NCI-H146 treated with DMSO at 0.1 percent for 48 hours (cell line): ENCODE measurements at regions not wholly inside any gene's neighbourhood (a gene's known extent, or its start where the extent isn't known, plus 50 kb on each side); places are given as distances from the start of the nearest gene placed in this dataset.
"Not testable (repeated sequence)": the region's sequence is repeated elsewhere in the genome, so short reads cannot be mapped to it uniquely, and the experiment has no call there.

Source experiments
- DNase-seq: peaks from one replicate; lab custom pipeline; 2025; ENCODE audit not compliant: unreplicated experiment; lab: John Stamatoyannopoulos, UW

DNA sequence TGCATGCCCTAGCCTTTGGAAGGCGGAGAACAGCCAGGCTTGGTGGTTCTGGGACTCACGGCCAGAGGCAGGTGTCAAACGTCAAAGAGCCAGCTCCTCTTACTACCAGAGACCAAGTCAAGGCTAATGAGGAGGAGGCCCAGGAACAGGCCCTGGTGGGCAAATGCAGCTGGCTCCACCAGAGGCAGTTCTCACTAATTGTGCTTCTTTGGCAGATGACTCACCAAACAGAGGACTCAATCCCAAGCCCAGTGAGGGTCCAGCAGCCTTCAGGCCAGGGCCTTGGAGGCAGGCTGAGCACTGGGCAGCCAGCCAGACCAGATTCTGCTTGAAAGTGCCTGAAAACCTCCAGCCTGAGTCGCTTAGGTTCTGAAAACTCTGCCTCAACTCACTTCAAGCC lies 336.5 kb upstream of the CDH5 start:
- no peak for DNase-seq

DNA sequence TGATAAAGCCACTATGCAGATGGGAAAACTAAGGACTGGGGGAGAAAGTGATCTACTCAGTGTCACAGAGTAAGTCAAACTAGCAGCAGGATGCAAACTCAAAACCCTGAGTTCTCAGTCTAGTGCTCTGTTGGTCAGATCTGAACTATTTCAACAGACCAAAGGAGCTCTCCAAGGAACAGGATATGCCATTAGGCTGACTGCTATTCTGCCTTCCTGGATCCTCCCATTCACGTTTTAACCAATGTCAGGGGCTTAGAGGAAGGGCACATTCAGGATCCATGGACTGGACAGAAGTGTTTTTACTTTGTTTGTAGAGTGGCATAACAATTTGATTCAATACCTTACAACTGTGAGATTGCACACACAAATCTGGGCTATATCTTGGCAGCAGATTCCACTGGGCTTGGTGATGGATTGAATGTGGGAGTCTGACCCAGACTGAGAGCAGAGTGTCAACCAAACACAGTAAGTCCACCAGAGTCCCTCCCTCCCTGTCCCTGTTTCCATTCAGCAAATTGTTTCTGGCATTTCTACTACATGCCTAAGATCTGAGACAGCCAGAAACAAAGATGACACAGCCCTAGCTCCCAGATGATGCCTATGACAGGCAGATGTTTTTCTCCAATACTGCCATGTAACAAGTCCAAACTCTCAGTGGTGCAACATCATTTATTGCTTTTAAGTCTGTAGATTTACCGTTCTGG lies 337.8 kb upstream of the CDH5 start:
- no peak for DNase-seq

DNA sequence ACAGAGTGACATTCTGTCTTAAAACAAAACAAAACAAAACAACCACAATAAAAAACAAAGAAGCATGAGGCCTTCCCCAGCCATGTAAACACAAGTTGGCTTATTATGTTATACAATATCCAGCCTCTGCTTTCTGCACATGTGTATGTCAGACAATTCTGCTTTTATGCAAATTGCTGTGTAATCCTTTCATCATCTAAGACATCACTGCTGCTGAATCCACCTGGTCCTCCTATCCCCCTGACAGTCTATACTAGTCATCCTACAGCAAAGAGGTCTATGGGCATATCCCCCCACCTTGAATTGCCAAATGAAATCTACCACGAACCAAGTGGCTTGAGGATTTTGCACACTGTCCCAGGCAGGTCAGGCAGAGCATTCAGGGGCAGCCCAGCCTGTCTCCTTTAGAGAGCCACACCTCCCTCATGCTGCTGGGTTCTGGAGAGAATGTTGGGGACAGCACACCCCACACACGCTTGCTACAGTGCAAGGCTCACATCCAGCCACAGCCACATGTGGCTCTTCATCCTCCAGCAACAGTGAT lies 339.6 kb upstream of the CDH5 start:
- no peak for DNase-seq

DNA sequence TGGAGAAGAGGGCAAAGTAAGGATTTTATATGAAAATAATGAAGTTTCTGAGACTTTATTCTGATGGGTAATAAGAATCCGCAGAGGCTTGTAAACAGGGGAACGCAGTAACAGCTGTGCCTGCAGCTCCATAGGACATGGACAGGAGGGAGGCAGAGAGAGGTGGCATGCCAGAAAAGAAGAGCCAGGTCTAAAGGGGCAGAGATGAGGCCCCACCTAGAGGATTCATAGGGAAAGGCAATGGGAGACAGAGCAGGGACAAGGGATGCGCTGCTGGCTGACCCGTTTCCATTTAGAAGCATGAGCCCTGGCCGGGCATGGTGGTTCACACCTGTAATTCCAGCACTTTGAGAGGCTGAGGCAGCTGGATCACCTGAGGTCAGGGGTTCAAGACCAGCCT lies 340.3 kb upstream of the CDH5 start:
- no peak for DNase-seq

DNA sequence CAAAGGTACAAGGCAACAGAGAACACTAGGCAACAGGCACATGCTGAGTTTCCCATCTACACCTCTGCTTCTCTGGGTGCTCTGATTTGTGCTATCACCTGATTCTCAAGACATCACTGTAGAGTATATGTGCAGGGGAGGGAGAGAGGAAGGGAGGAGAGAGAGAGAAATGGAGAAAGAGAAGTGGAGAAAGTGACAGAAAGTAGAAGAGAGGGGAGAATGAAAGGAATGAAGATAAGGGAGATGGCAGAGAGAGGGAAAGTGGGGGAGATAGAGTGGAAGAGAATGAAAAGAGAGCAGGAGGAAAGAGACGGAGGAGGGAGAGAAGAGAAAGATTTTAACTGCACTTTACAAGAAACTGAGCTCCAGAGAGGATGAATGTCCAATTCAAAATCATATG lies 340.7 kb upstream of the CDH5 start:
- DNase-seq: no peak

DNA sequence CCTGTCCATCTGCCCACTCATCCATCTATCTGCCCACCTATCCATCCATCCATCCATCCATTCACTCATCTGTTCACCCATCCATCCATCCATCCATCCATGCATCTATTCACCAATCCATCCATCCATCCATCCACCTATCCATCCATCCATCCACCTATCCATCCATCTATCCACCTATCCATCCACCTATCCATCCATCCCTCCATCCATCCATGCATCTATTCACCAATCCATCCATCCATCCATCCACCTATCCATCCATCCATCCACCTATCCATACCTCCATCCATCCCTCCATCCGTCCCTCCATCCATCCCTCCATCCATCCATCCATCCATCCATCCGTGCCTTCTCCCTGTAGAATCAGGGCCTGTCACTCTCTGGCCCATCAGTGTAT lies 341.9 kb upstream of the CDH5 start:
- not testable (repeated sequence) for DNase-seq

DNA sequence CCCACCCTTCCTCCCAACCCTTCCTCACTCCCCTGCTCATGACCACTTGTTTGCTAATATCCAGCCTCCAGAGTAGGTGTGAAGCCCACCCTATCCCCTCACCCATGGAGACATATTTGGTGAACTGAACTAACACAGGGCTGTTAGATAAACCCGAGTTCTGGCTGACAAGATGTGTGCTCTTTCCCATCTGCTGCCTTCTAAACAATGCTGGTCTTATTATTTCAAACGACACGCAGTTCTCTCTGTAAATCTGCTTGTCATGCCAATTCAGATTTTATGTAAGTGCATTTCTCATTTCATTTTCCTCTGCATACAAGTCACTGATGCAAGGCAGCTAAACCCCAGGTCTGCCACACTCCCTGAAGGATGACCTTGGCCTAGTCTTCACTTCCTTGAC lies 343.0 kb upstream of the CDH5 start:
- no peak for DNase-seq

DNA sequence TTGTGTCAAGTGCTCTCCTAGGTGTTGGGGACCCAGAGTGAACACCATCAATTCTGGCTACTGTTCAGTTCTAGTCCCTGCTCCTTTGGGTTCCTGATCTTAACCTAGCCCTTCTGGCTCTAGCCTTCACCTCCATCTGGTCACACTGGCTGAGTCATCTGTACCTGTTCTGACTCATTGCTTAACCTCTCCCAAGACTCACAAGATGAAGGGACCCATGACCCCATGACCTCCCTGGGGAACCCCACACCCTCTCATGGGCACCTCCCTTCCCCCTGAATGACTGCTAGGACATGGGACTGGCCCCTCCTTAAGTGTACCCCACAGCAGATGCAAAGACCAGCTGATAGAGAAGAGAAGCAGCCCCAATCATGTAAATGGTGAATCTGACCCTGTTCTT lies 345.8 kb upstream of the CDH5 start:
- DNase-seq: no peak

DNA sequence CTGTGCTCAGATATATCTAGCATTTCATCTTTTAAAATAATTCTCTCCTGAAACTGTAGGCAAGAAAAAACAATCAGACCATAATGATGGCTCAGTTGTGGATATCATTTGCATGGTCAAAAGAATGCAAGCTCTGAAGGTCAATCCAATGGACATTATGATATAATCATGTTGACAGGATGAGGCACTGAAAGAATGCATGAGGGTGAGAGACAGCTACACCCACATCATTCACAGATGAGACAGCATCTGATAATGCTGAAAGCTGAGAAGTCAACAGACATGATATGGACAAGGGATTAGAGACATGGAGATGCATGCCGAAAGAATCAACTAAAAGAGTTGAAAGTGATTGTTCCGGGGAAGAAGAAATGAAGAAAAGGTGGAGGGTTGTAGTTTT lies 346.4 kb upstream of the CDH5 start:
- DNase-seq: no peak

DNA sequence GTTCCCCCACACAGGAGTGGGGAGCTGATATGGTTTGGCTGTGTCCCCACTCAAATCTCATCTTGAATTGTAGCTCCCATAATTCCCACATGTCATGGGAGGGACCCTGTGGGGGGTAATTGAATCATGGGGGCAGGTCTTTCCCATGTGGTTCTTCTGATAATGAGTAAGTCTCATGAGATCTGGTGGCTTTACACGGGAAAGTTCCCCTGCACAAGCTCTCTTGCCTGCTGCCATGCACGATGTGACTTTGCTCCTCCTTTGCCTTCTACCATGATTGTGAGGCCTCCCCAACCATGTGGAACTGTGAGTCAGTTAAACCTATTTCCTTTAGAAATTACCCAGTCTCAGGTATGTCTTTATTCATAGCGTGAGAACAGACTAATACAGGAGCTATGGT lies 347.0 kb upstream of the CDH5 start:
- DNase-seq: not testable (repeated sequence)

DNA sequence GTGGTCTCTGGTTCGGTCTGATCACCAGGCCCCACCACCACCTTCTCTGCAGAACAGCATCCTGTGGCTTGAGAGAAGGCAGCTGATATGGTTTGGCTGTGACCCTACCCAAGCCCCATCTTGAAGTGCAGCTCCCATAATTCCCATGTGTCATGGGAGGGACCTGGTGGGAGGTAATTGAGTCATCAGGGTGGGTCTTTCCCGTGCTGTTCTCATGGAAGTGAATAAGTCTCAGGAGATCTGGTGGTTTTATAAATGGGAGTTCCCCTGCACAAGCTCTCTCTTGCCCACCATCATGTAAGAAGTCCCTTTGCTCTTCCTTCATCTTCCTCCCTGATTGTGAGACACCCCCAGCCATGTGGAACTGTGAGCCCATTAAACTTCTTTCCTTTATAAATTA lies 352.3 kb upstream of the CDH5 start:
- DNase-seq: no peak

DNA sequence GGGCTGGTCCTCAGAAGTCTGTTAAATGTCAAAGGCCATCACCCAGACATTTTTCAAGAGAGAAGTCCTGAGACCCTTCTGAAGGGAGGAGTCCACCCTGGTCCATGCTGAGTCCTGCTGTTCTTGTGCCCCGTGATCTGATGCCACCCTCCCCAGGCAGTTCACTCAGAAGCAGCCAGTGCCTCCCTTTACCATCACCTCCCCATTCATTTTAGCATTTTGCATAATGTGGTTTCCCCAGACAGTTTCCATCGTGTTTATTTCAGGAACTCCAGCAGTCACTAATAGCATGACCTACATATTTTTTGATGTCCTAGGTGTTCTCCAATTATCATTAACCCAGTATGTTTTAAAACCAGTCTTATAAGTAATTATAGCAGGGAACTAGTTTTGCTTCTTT lies 353.0 kb upstream of the CDH5 start:
- no peak for DNase-seq

DNA sequence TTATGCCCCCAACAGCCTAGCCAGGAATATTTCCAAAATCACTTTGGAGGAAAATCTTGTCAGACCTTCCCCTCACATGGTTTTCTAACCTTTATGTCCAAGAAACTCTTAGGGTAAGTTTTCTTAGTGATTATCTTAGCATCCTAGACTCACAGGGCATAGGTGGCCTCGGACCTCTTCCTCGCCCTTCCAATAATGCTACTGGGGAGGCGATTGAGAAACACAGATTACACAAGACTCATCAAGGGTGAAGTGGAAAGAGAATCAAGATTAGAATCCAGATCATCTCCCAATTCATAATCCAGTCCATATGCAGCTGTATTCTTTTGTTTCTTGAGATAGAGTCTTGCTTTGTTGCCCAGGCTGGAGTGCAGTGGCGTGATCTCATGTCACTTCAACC lies 358.4 kb upstream of the CDH5 start:
- DNase-seq: no peak

DNA sequence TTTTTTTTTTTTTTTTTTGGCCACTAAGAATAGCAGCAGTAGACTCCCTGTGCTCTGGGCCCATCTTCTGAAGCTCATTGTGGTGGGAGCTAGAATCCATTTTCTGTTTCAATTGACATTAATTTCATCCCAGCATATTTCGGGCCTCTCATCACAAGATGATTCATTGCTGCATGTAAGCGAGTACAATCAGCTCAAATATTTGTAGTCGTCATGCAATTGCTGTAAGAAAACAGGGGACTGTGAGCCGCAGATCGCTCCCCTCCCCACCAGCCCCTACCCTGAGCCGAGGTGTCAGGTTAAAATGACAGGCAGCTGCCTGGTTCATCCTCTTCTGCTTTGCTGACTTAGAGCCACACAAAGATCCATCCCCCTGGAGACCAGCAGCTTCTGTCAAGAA lies 358.8 kb upstream of the CDH5 start:
- DNase-seq: no peak

DNA sequence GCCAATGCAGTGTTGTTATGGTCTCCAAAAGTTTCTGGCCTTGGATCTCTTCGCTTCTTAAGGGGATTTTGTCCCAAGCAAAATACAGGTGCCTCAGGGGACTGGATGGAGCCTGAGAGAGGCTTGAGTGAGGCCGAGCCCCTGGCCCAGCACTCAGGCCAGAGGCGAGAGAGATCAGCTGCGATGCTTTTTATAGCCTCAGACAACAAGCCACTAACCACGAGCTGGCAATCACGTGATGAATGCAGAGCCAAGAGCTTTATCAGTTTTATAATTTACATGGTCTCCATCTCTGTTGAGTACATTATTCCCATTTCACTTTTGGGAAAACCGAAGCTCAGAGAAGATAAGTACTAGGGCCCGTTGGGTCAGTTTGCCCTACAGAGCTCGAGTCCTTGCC lies 360.0 kb upstream of the CDH5 start:
- DNase-seq: no peak

DNA sequence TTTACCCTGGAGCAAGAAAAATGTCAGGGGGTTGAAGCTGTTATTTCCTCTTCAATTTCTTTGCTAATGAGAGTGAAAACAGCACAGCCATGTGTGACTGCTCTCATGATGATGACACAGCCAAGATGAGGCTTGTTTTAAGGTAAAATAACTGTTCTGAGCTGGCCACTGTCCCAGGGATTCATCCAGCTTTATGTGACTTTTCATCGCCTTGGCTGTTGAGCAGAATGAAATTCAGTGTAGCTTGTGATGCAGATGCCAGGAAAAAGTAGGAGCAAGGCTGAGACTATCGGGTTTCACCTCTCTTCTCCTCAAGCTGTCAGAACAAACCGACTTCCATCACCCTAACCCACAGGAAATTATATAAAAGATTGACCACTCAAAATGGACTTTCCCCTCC lies 361.8 kb upstream of the CDH5 start:
- DNase-seq: no peak

DNA sequence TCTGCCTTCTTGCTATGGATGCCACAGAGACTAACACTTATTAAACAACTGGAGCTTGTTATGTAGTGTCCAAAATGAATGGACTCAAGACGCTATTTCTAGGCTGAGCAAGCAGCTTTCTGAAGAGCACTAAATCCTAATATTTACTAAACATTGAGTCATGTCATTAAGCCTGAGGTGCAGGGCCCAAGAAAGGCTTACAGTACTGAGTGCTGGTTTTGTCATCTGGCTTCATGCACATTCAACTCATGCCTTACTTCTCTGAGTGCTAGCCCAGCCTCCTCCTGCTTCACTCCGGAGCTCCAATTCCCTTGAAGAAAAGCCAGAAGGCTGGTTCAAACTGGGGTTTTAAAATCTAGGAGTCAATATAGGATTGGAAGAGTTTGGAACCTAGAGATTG lies 363.3 kb upstream of the CDH5 start:
- no peak for DNase-seq

DNA sequence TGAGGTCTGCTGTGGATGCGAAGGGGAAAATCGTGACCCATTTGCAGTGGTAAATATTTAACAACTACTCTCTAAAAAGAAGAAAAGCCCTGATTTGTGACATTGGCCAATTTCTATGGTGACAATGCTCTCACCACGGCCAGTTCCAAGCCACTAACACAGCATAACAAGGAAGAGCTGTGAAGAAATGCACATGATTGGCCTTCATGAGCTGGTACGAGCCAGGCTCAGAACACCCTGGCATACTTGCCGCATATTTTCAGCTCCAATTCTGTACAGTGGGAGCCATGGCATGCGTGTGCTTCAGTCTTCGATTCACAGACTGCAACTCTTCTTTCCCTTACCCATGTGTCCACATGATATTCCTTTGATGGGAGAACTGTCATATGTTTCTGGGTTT lies 363.9 kb upstream of the CDH5 start:
- DNase-seq: no peak

DNA sequence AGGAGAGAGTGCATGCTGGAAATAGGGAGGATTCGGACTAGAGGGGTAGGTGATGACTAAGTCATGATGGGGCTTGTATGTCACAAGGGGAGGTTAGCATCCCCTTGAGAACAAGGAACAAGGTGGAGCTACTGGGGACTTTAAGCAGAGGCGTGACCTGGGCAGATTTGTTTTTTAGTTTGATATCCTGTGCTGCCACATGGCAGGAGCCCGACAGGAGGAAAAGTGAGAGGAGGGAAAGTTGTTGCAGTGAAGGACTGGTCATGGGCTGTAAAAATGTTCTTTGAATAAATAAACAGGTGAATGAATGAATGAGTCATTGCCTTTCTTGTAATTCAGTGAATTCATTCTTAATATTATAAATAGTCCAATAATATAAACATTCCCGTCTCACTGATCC lies 365.1 kb upstream of the CDH5 start:
- DNase-seq: no peak

DNA sequence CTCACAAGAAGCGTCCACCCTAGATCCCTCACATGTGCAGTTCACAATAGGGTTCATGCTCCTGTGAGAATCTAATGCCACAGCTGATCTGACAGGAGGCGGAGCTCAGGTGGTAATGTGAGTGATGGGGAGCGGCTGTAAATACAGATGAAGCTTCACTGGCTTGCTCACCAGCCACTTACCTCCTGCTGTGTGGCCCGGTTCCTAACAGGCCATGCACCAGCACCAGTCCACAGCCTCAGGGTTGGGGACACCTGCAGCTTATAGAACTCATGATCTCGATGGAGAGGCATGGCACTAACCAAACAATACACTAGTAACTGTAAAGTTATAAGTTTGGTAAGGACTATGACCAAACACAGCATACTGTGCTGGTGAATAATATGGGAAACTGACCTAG lies 368.0 kb upstream of the CDH5 start:
- no peak for DNase-seq

DNA sequence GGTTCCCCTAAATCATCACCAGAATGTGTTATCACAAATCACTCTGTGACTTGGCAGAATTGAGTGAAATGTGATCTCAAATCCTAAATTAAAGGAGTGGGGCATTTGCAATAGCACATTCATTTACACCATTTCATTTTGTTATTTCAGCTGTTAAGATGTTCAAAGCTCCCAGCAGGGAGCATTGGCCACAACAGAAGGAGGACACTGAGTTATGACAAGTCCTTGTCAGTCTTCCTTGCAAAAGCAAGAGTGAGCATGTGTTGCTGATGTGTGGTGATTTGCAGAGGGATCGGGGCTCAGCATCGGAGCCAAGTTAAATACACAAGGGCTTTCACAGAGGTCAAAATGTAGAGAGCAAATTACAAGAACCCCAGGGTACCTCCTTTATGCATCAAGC lies 372.2 kb upstream of the CDH5 start:
- DNase-seq: no peak

DNA sequence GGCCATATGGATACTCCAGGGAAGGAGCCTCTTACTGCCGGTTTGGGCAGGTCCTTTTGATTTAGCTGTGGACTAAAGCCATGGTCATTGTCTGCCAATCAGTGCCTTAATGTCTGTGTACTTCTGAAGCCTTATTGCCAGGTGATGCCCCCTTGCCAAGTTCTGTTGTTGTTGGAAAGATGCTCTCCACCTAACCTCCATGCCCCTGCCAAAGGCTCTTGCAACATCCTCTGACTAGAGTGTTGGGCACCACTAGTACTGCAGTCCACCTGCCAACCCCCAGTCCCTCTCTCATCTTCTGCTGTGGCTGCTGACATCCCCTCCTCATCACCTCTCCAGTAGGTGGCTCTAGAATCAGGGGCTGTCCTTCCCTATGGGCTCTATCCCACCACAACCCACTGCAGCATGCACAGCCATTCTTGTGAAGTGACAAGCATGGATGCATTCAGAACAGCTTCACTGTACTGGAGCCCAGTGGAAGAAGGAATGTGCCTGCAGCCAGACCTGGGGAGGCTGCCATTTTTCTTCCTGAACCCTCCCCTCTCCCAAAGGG lies 375.3 kb upstream of the CDH5 start:
- no peak for DNase-seq
